ENCODE measurements at regions not wholly inside any gene's neighbourhood (a gene's known extent, or its start where the extent isn't known, plus 50 kb on each side); places are given as distances from the start of the nearest gene placed in this dataset.

DNA sequence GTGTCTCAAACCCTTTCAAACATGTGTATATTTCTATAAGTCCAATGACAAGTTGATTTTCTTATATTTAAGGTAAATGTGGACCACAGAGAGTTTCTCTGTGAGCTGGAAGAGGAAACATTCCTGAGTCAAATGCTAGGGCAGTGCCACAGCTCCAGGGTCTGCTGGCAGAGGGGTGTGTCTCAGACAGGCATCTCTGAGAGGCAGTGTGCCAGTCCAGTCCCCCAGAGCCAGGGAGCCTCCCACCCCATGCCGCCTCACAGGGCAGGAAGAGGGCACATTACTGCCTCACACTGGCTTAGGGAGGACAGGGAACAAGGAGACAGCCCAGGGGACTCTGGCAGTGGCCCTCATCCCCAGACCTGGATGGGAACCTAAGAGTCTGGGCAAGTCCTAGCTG lies 120.2 kb downstream of the TENT4A start:
- no peak overlapping the region for H3K56ac ChIP-seq (ENCODE audit: insufficient read length, low read depth, low read length)
- no peak overlapping the region for H4K5ac ChIP-seq (ENCODE audit: insufficient read length, low read depth, low read length)
- WGBS (ENCODE audit: extremely low coverage, insufficient read length, low lambda C conversion rate) = no CpG with 5 or more reads among the region's 1 CpG
- peaks cover 16% of the 10 kb centered on the region for H3K9me3 ChIP-seq (ENCODE audit: control insufficient read depth, low read depth, low read length)
- no peak overlapping the region for H3K4me2 ChIP-seq (ENCODE audit: insufficient read depth, insufficient read length, low read length)
- no peak overlapping the region for H3T11ph ChIP-seq (ENCODE audit: low read length)
- H3K4ac ChIP-seq (ENCODE audit: low read depth, low read length) = no peak overlapping the region
- H4K91ac ChIP-seq (ENCODE audit: insufficient read length, low read depth, low read length) = no peak overlapping the region
- no peaks in the 10 kb centered on the region for H3K79me1 ChIP-seq (ENCODE audit: insufficient read depth, low read depth, low read length, poor library complexity, severe bottlenecking)
- no peak overlapping the region for H3K27ac ChIP-seq (ENCODE audit: insufficient read length, low read depth, low read length)
- Mint-ChIP-seq H3K4me3 (no peak overlapping the region), H3K4me1 (no peaks in the 10 kb centered on the region), H3K36me3 (ENCODE audit: insufficient read depth in 1 of 3, low read depth in 3 of 3) (peaks cover 6 to 22% (median 11%) of the 10 kb centered on the region in 3 experiments; a peak in 6 of 7 replicates), H3K9me3 (peaks cover 25 to 28% of the 10 kb centered on the region in 2 experiments), H3K27me3 (ENCODE audit: low read depth) (peaks cover 6% of the 10 kb centered on the region), H3K27ac (no peak overlapping the region)
- no peak for TF ChIP-seq CTCF (conservative IDR thresholded peaks at IDR 0.05)
- H2BK12ac ChIP-seq (ENCODE audit: insufficient read length, low read depth, low read length) = no peak overlapping the region
- no peak overlapping the region for H2AK5ac ChIP-seq (ENCODE audit: insufficient read length, low read length)
- H3K9ac ChIP-seq (ENCODE audit: extremely low read depth, insufficient read length, low read length) = no peak overlapping the region
- H3K79me2 ChIP-seq (ENCODE audit: insufficient read depth, low read length) = no peaks in the 10 kb centered on the region
- no peak overlapping the region for H3K23ac ChIP-seq (ENCODE audit: insufficient read length, low read depth, low read length)
- no peak for DNase-seq
- H4K20me1 ChIP-seq (ENCODE audit: control insufficient read depth, insufficient read depth, insufficient read length) = no peaks in the 10 kb centered on the region
- H2BK120ac ChIP-seq (ENCODE audit: low read depth, low read length, poor library complexity, severe bottlenecking) = no peak overlapping the region
- H3K14ac ChIP-seq (ENCODE audit: insufficient read depth, low read length) = no peak overlapping the region; the same call in 1 of the 2 replicates
- H3K27me3 ChIP-seq (ENCODE audit: insufficient read depth, low read length) = no peaks in the 10 kb centered on the region
- no peak overlapping the region for H3K18ac ChIP-seq (ENCODE audit: insufficient read length, low read depth, low read length)
- H2BK5ac ChIP-seq (ENCODE audit: insufficient read length, low read length) = no peak overlapping the region
- no peak overlapping the region for H2AFZ ChIP-seq (ENCODE audit: low read length)
- no peak overlapping the region for H4K8ac ChIP-seq (replicated peaks; ENCODE audit: insufficient read length, low read depth, low read length)
- H2BK20ac ChIP-seq (ENCODE audit: low read depth, low read length, poor library complexity, severe bottlenecking) = no peak overlapping the region
- no peak overlapping the region for H2BK15ac ChIP-seq (ENCODE audit: low read depth, low read length)
- no peaks in the 10 kb centered on the region for H3K23me2 ChIP-seq (ENCODE audit: insufficient read length, low read depth, low read length, poor library complexity, severe bottlenecking)
- H3K4me1 ChIP-seq (ENCODE audit: insufficient read depth, low read length) = no peaks in the 10 kb centered on the region

Measured in H9 (cell line).